MM.1S (cell line): ENCODE measurements at regions not wholly inside any gene's neighbourhood (a gene's known extent, or its start where the extent isn't known, plus 50 kb on each side); places are given as distances from the start of the nearest gene placed in this dataset.

Experiments
- EZH2phosphoT487 ChIP-seq: fragments of 300-600 bp; sonication (generic); IDR thresholded peaks from 2 replicates; pipeline ENCODE4 v1.6.1; 2018; ENCODE audit warnings: antibody characterized with exemption, low read length
- TF ChIP-seq, protein P1 (sequence below): fragments of 300-600 bp; sonication (generic); IDR thresholded peaks from 2 replicates; pipeline ENCODE4 v1.5.1; 2016; ENCODE audit warnings: antibody characterized with exemption, low read length, mixed read lengths

DNA sequence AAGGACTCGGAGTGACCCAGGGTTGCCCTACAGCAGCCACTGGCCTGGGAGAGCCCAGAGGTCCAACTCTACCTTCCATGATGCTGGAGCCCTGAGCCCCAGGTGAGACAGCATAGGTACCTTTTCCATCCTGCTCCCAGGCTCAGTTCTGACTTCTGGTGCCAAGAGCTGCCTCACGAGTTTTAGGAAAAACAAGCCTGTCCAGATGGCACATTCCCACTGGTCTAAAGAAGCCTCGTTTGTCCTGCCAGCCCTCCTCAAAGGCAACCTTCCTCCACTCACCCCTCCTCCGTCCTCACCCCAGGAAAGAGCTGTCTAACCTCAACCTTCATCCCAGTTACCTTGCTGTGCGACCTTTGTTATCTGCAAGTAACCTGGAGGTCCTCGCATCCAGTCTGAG, 53.5 kb upstream of the PRELP start:
- TF ChIP-seq, protein P1, sequence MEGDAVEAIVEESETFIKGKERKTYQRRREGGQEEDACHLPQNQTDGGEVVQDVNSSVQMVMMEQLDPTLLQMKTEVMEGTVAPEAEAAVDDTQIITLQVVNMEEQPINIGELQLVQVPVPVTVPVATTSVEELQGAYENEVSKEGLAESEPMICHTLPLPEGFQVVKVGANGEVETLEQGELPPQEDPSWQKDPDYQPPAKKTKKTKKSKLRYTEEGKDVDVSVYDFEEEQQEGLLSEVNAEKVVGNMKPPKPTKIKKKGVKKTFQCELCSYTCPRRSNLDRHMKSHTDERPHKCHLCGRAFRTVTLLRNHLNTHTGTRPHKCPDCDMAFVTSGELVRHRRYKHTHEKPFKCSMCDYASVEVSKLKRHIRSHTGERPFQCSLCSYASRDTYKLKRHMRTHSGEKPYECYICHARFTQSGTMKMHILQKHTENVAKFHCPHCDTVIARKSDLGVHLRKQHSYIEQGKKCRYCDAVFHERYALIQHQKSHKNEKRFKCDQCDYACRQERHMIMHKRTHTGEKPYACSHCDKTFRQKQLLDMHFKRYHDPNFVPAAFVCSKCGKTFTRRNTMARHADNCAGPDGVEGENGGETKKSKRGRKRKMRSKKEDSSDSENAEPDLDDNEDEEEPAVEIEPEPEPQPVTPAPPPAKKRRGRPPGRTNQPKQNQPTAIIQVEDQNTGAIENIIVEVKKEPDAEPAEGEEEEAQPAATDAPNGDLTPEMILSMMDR: no peak
- TF ChIP-seq EZH2phosphoT487: no peak
